ENCODE measurements at regions not wholly inside any gene's neighbourhood (a gene's known extent, or its start where the extent isn't known, plus 50 kb on each side); places are given as distances from the start of the nearest gene placed in this dataset.
"Not testable (repeated sequence)": the region's sequence is repeated elsewhere in the genome, so short reads cannot be mapped to it uniquely, and the experiment has no call there.

DNA sequence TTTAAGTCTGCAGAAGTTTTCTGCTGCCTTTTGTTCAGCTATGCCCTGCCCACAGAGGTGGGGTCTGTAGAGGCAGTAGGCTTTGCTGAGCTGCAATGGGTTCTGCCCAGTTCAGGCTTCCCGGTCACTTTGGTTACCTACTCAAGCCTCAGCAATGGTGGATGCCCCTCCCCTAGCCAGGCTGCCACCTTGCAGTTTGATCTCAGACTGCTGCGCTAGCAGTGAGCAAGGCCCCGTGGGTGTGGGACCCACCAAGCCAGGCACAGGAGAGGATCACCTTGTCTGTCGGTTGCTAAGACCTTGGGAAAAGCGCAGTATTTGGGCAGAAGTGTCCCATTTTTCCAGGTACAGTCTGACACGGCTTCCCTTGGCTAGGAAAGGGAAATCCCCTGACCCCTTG, 74.5 kb upstream of the WARS2 start:
- H3K4me1 Mint-ChIP-seq; POLR2A ChIA-PET; H3K36me3 ChIP-seq (replicated peaks in 1 of 2; ENCODE audit: control extremely low read depth in 1 of 2, control insufficient read depth in 1 of 2, extremely low read depth in 1 of 2, insufficient read depth in 2 of 2, low read length in 1 of 2); H3K4me1 ChIP-seq (ENCODE audit: control insufficient read depth in 2 of 2, insufficient read depth in 2 of 2, low read length in 2 of 2); H3K9me3 ChIP-seq (ENCODE audit: control extremely low read depth in 1 of 3, control insufficient read depth in 2 of 3, insufficient read depth in 1 of 3, low read length in 2 of 3); H3K4me3 Mint-ChIP-seq; CTCF ChIA-PET; H3K27me3 ChIP-seq (replicated peaks in 1 of 4; ENCODE audit: control extremely low read depth in 1 of 4, control insufficient read depth in 3 of 4, insufficient read depth in 4 of 4, low read length in 3 of 4); intact Hi-C loops (cut with micrococcal nuclease); H3K9ac ChIP-seq (ENCODE audit: low read length); H3K27ac ChIP-seq (ENCODE audit: low read length in 2 of 2); H4K20me1 ChIP-seq (ENCODE audit: control insufficient read depth, insufficient read depth, low read length, poor library complexity, severe bottlenecking); H3K79me2 ChIP-seq (ENCODE audit: control insufficient read depth, insufficient read depth, low read length); H3K4me2 ChIP-seq (replicated peaks; ENCODE audit: low read depth, low read length, poor library complexity, severe bottlenecking); H3K4me3 ChIP-seq (ENCODE audit: control extremely low read depth in 1 of 5, extremely low read depth in 1 of 5, insufficient read depth in 1 of 5, low read depth in 2 of 5, low read length in 4 of 5); H3K27ac Mint-ChIP-seq; ATAC-seq (ENCODE audit: low read depth); H3K9me3 Mint-ChIP-seq (ENCODE audit: insufficient read depth); DNase-seq; H3K27me3 Mint-ChIP-seq; H2AFZ ChIP-seq (ENCODE audit: insufficient read depth, low read depth, low read length, poor library complexity, severe bottlenecking): not testable (repeated sequence)
- WGBS (ENCODE audit: insufficient coverage): 94% methylated on average over 6 of the region's 6 CpGs

- POLR2A ChIA-PET: no interaction called here
- no peak overlapping the region for H3K4me3 Mint-ChIP-seq
Measured at GRCh38 chr1:119217309-119217828, 76.9 kb upstream of the WARS2 start.

More at GRCh38 chr1:119217309-119217828, 76.9 kb upstream of the WARS2 start:
- Mint-ChIP-seq H3K27me3 (no peaks in the 10 kb centered on the region), H3K9me3 (ENCODE audit: insufficient read depth) (no peaks in the 10 kb centered on the region), H3K4me1 (peaks cover 2% of the 10 kb centered on the region), H3K27ac (no peak overlapping the region)
- intact Hi-C loops (cut with micrococcal nuclease): no loop called here
- Histone ChIP-seq H3K4me1 (ENCODE audit: control insufficient read depth in 2 of 2, insufficient read depth in 2 of 2, low read length in 2 of 2) (no peaks in the 10 kb centered on the region), H3K36me3 (replicated peaks in 1 of 2; ENCODE audit: control extremely low read depth in 1 of 2, control insufficient read depth in 1 of 2, extremely low read depth in 1 of 2, insufficient read depth in 2 of 2, low read length in 1 of 2) (peaks cover 0 to 4% of the 10 kb centered on the region in 2 experiments), H3K4me3 (ENCODE audit: control extremely low read depth in 1 of 5, extremely low read depth in 1 of 5, insufficient read depth in 1 of 5, low read depth in 2 of 5, low read length in 4 of 5) (no peak overlapping the region), H3K79me2 (ENCODE audit: control insufficient read depth, insufficient read depth, low read length) (no peaks in the 10 kb centered on the region), H3K9ac (ENCODE audit: low read length) (no peak overlapping the region), H3K27me3 (replicated peaks in 1 of 4; ENCODE audit: control extremely low read depth in 1 of 4, control insufficient read depth in 3 of 4, insufficient read depth in 4 of 4, low read length in 3 of 4) (no peaks in the 10 kb centered on the region), H4K20me1 (ENCODE audit: control insufficient read depth, insufficient read depth, low read length, poor library complexity, severe bottlenecking) (no peaks in the 10 kb centered on the region), H3K4me2 (replicated peaks; ENCODE audit: low read depth, low read length, poor library complexity, severe bottlenecking) (no peak overlapping the region), H3K27ac (ENCODE audit: low read length in 2 of 2) (no peak overlapping the region), H3K9me3 (ENCODE audit: control extremely low read depth in 1 of 3, control insufficient read depth in 2 of 3, insufficient read depth in 1 of 3, low read length in 2 of 3) (no peaks in the 10 kb centered on the region), H2AFZ (ENCODE audit: insufficient read depth, low read depth, low read length, poor library complexity, severe bottlenecking) (no peak overlapping the region)
- CTCF ChIA-PET: no interaction called here
- no peak for DNase-seq
- ATAC-seq (ENCODE audit: low read depth): no peak
- TF ChIP-seq EZH2 (IDR thresholded peaks at IDR 0.05; ENCODE audit: borderline replicate concordance, insufficient read depth, low read depth, low read length, poor library complexity, severe bottlenecking) (no peak), CTCF (IDR thresholded peaks at IDR 0.05) (no peak)

All from B cell (primary cell).